ENCODE measurements at regions not wholly inside any gene's neighbourhood (a gene's known extent, or its start where the extent isn't known, plus 50 kb on each side); places are given as distances from the start of the nearest gene placed in this dataset.
A peak's percentile ranks its signal among the peaks of the same experiment; 100 is the strongest.

- no peak for DNase-seq
These were observed 79.1 kb upstream of the FAM120A start for GRCh38 chr9:93372391-93372790.

DNA sequence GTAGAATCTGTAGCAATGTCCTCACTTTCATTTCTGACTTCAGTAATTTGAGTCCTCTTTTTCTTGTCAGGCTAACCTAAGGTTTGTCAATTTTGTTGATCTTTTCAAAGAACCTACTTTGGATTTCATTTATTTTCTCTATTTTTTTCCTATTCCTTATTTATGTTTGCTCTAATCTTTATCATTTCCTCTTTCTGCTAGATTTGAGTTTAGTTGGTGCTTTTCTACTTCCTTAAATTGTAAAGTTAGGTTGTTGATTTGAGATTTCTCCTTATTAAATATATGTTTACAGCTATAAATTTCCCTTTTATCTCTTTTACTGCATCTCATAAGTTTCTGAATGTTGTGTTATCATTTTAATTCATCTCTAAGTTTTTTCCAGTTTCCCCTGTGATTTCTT, 75.1 kb upstream of the FAM120A start:
- peak in 1 of 2 experiments; percentile 12 for DNase-seq

- no peak for DNase-seq
These were observed 73.2 kb upstream of the FAM120A start for GRCh38 chr9:93378276-93378675.

GRCh38 chr9:93379051-93379450, 72.4 kb upstream of the FAM120A start:
- no peak for DNase-seq

- DNase-seq, result no peak
These were observed 71.0 kb upstream of the FAM120A start for GRCh38 chr9:93380410-93381060.

GRCh38 chr9:93387791-93388190, 63.7 kb upstream of the FAM120A start:
- no peak for DNase-seq

GRCh38 chr9:93390953-93391515, 60.5 kb upstream of the FAM120A start:
- DNase-seq, result no peak

- DNase-seq, result no peak
These were observed 59.6 kb upstream of the FAM120A start for GRCh38 chr9:93391898-93392297.

DNA sequence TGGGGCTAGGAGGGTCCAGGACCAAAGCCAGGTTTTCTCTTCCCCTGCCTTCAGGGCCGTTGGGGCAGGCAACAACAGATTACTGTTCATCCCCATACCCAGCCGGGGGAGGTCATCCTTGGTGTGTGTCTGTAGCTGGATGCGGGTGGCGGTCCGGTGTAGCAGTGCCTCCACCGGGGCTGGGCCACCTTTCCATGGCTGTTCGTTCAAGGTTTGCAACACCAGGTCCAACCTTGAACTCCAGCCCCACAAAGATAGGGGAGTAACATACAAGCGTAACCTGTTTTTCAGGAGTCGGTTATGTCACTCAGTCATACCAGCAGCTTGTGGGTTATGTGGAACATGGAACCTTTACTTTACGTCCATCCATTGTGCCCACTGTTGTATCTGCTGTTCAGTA, 58.5 kb upstream of the FAM120A start:
- no peak for DNase-seq

Data from Kasumi-1 (cell line).